BJ (cell line): ENCODE measurements at regions not wholly inside any gene's neighbourhood (a gene's known extent, or its start where the extent isn't known, plus 50 kb on each side); places are given as distances from the start of the nearest gene placed in this dataset.
A peak's percentile ranks its signal among the peaks of the same experiment; 100 is the strongest.

Experiments
- CTCF ChIA-PET: fragments of 350-600 bp; formaldehyde crosslinking; extraction: SDS; loops from one replicate; lab custom pipeline; 2021; ENCODE audit warnings: antibody characterized with exemption, inconsistent platforms; lab: Yijun Ruan, JAX
- POLR2A ChIA-PET: fragments of 300-600 bp; sonication (Branson Sonifier 250); formaldehyde crosslinking; extraction: SDS; loops from one replicate; lab custom pipeline; 2021; ENCODE audit warnings: antibody characterized with exemption; lab: Charles Lee
- DNase-seq: peaks from one replicate; pipeline ENCODE4 v3.0.0-alpha.2; 2011; ENCODE audit warnings: low read depth
- H3K27me3 ChIP-seq: 2 replicates; pipeline ENCODE4 v1.6.0; 2011; ENCODE audit warnings: low read length; ENCODE audit not compliant: control insufficient read depth, insufficient read depth
- H3K36me3 ChIP-seq: 2 replicates; pipeline ENCODE4 v1.5.1; 2011; ENCODE audit warnings: low read length; ENCODE audit not compliant: control insufficient read depth, insufficient read depth
- H3K4me3 ChIP-seq: 2 replicates; pipeline ENCODE4 v1.5.1; 2011; ENCODE audit warnings: low read depth, mild to moderate bottlenecking, control low read depth, low read length
- CTCF ChIP-seq: IDR thresholded peaks from 2 replicates; pipeline ENCODE4 v1.5.1; 2011; ENCODE audit warnings: low read depth, mild to moderate bottlenecking, control low read depth, inconsistent platforms, low read length, moderate library complexity; ENCODE audit not compliant: insufficient read depth

GRCh38 chr6:145374570-145374969 is 360.8 kb downstream of the EPM2A start:
- Histone ChIP-seq H3K27me3 (no peaks in the 10 kb centered on the region; the same call in 1 of the 2 replicates), H3K4me3 (no peak overlapping the region), H3K36me3 (no peaks in the 10 kb centered on the region)
- TF ChIP-seq CTCF: no peak
- ChIA-PET POLR2A (no interaction called here), CTCF (interaction anchor here (0.6 to 1.1 kb wide), 2 partner anchors 9 to 12 kb away, joined by 3 read pairs; no protein-coding TSS in a partner anchor)
- no peak for DNase-seq

GRCh38 chr6:145375502-145375901 is 359.8 kb downstream of the EPM2A start:
- DNase-seq: no peak
- no peak for TF ChIP-seq CTCF
- CTCF ChIA-PET: interaction anchor here (1.1 kb wide), 1 partner anchor 11 kb away, joined by 3 read pairs; no protein-coding TSS in a partner anchor
- POLR2A ChIA-PET: no interaction called here
- H3K36me3 ChIP-seq: no peaks in the 10 kb centered on the region
- H3K27me3 ChIP-seq: no peaks in the 10 kb centered on the region
- H3K4me3 ChIP-seq: no peak overlapping the region

- DNase-seq: peak; percentile 31
- no peak overlapping the region for H3K4me3 ChIP-seq
- H3K27me3 ChIP-seq: no peaks in the 10 kb centered on the region
- no peaks in the 10 kb centered on the region for H3K36me3 ChIP-seq
- no peak for TF ChIP-seq CTCF
- CTCF ChIA-PET: no interaction called here
- POLR2A ChIA-PET: no interaction called here
Observed at GRCh38 chr6:145380186-145380585, 355.1 kb downstream of the EPM2A start.

- CTCF ChIA-PET: interaction anchor here (1.4 to 1.5 kb wide), 2 partner anchors 12 to 22 kb away, joined by 3 read pairs; no protein-coding TSS in a partner anchor
- Histone ChIP-seq H3K36me3 (no peaks in the 10 kb centered on the region), H3K4me3 (no peak overlapping the region), H3K27me3 (no peaks in the 10 kb centered on the region)
- POLR2A ChIA-PET: no interaction called here
- DNase-seq: no peak
- no peak for TF ChIP-seq CTCF
Observed at GRCh38 chr6:145381941-145382340, 353.4 kb downstream of the EPM2A start.

- POLR2A ChIA-PET: no interaction called here
- CTCF ChIA-PET: interaction anchor here (0.5 kb wide), 1 partner anchor 11 kb away, joined by 3 read pairs; no protein-coding TSS in a partner anchor
- no peak for TF ChIP-seq CTCF
- Histone ChIP-seq H3K27me3 (no peaks in the 10 kb centered on the region), H3K36me3 (no peaks in the 10 kb centered on the region), H3K4me3 (no peak overlapping the region)
- no peak for DNase-seq
Observed at GRCh38 chr6:145383428-145383827, 351.9 kb downstream of the EPM2A start.
